ENCODE measurements at regions not wholly inside any gene's neighbourhood (a gene's known extent, or its start where the extent isn't known, plus 50 kb on each side); places are given as distances from the start of the nearest gene placed in this dataset.
A peak's percentile ranks its signal among the peaks of the same experiment; 100 is the strongest.

- 44 to 67% methylated on average over 1 of the region's 1 CpG for WGBS, 2 donors (ENCODE audit: low coverage in 1 of 2)
- no peak for ATAC-seq
Observed at GRCh38 chr2:155381436-155381835, 682.9 kb downstream of the KCNJ3 start.

DNA sequence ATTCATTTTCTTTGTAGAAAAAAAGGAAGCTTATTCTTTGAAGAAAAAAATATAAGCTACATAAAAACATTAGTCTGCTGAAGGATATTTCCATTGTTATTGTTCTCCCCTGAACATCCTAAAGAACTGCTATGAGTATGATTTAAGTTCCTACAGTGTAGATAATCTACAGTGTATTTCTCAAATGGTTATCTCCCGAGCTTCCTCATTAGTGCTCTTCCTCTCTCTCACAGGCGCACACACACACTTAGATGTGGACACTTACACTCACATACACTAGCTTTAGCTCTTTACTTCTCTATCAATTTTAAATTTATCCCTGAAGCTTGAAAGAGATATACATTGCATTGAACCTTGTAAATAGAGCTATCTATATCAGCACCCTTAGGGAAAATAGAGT, 681.0 kb downstream of the KCNJ3 start:
- 57 to 59% methylated on average over 2 of the region's 2 CpGs for WGBS, 2 donors (ENCODE audit: low coverage in 1 of 2)

More at GRCh38 chr2:155381436-155381835, 682.9 kb downstream of the KCNJ3 start:
- Histone ChIP-seq H3K4me3 (no peak overlapping the region), H3K27me3 (no peaks in the 10 kb centered on the region), H3K27ac (no peak overlapping the region), H3K4me1 (no peaks in the 10 kb centered on the region), H3K9me3 (no peaks in the 10 kb centered on the region), H3K36me3 (no peaks in the 10 kb centered on the region)
- TF ChIP-seq, protein P1, sequence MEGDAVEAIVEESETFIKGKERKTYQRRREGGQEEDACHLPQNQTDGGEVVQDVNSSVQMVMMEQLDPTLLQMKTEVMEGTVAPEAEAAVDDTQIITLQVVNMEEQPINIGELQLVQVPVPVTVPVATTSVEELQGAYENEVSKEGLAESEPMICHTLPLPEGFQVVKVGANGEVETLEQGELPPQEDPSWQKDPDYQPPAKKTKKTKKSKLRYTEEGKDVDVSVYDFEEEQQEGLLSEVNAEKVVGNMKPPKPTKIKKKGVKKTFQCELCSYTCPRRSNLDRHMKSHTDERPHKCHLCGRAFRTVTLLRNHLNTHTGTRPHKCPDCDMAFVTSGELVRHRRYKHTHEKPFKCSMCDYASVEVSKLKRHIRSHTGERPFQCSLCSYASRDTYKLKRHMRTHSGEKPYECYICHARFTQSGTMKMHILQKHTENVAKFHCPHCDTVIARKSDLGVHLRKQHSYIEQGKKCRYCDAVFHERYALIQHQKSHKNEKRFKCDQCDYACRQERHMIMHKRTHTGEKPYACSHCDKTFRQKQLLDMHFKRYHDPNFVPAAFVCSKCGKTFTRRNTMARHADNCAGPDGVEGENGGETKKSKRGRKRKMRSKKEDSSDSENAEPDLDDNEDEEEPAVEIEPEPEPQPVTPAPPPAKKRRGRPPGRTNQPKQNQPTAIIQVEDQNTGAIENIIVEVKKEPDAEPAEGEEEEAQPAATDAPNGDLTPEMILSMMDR (IDR thresholded peaks at IDR 0.05), result no peak
- TF ChIP-seq POLR2AphosphoS5 (IDR thresholded peaks at IDR 0.05), result no peak
- TF ChIP-seq EP300 (IDR thresholded peaks at IDR 0.05), result no peak

GRCh38 chr2:155377931-155378444, 679.5 kb downstream of the KCNJ3 start:
- H3K36me3 ChIP-seq, result no peaks in the 10 kb centered on the region
- no peaks in the 10 kb centered on the region for H3K4me1 ChIP-seq
- H3K4me3 ChIP-seq, result no peak overlapping the region
- TF ChIP-seq, protein P1 (IDR thresholded peaks at IDR 0.05), result no peak
- TF ChIP-seq EP300 (IDR thresholded peaks at IDR 0.05), result no peak
- WGBS, 2 donors (ENCODE audit: low coverage in 1 of 2), result 64 to 88% methylated on average over 1 of the region's 1 CpG
- no peak for ATAC-seq
- H3K27me3 ChIP-seq, result no peaks in the 10 kb centered on the region
- H3K27ac ChIP-seq, result no peak overlapping the region
- H3K9me3 ChIP-seq, result no peaks in the 10 kb centered on the region

More for the DNA sequence above, 681.0 kb downstream of the KCNJ3 start:
- no peak for ATAC-seq
- no peaks in the 10 kb centered on the region for H3K9me3 ChIP-seq
- H3K36me3 ChIP-seq, result no peaks in the 10 kb centered on the region
- no peaks in the 10 kb centered on the region for H3K27me3 ChIP-seq
- H3K4me1 ChIP-seq, result no peaks in the 10 kb centered on the region
- H3K27ac ChIP-seq, result no peak overlapping the region
- TF ChIP-seq, protein P1 (IDR thresholded peaks at IDR 0.05), result no peak
- no peak for TF ChIP-seq POLR2AphosphoS5 (IDR thresholded peaks at IDR 0.05)
- no peak for TF ChIP-seq POLR2A (IDR thresholded peaks at IDR 0.05)
- no peak for TF ChIP-seq EP300 (IDR thresholded peaks at IDR 0.05)
- no peak overlapping the region for H3K4me3 ChIP-seq

GRCh38 chr2:155377266-155377680, 678.8 kb downstream of the KCNJ3 start:
- no peaks in the 10 kb centered on the region for H3K36me3 ChIP-seq
- no peaks in the 10 kb centered on the region for H3K9me3 ChIP-seq
- H3K4me1 ChIP-seq, result no peaks in the 10 kb centered on the region
- TF ChIP-seq POLR2A (IDR thresholded peaks at IDR 0.05) (no peak), POLR2AphosphoS5 (IDR thresholded peaks at IDR 0.05) (no peak)
- TF ChIP-seq, protein P1 (IDR thresholded peaks at IDR 0.05), result peak in 2 of 4 experiments; percentile 8 to 30
- H3K27me3 ChIP-seq, result no peaks in the 10 kb centered on the region
- no peak overlapping the region for H3K27ac ChIP-seq
- no peak for ATAC-seq
- H3K4me3 ChIP-seq, result no peak overlapping the region
- 44 to 46% methylated on average over 5 of the region's 5 CpGs for WGBS, 2 donors (ENCODE audit: low coverage in 1 of 2)

GRCh38 chr2:155372969-155373368, 674.5 kb downstream of the KCNJ3 start:
- Histone ChIP-seq H3K27me3 (no peaks in the 10 kb centered on the region), H3K9me3 (no peaks in the 10 kb centered on the region), H3K36me3 (no peaks in the 10 kb centered on the region), H3K27ac (no peak overlapping the region), H3K4me1 (no peaks in the 10 kb centered on the region), H3K4me3 (no peak overlapping the region)
- TF ChIP-seq POLR2A (IDR thresholded peaks at IDR 0.05) (no peak), EP300 (IDR thresholded peaks at IDR 0.05) (no peak), POLR2AphosphoS5 (IDR thresholded peaks at IDR 0.05) (no peak)
- TF ChIP-seq, protein P1 (IDR thresholded peaks at IDR 0.05), result no peak
- ATAC-seq, result no peak
- WGBS, 2 donors (ENCODE audit: low coverage in 1 of 2), result 4 to 17% methylated on average over 2 of the region's 2 CpGs

Measured in gastroesophageal sphincter (tissue), 4 donors.